ENCODE measurements at regions not wholly inside any gene's neighbourhood (a gene's known extent, or its start where the extent isn't known, plus 50 kb on each side); places are given as distances from the start of the nearest gene placed in this dataset.

- no peak for DNase-seq
Observed at GRCh38 chr10:62866451-62866850, 50.3 kb upstream of the EGR2 start.

All from NCI-H524 treated with DMSO at 0.1 percent for 48 hours (cell line).